B cell (primary cell): ENCODE measurements at regions not wholly inside any gene's neighbourhood (a gene's known extent, or its start where the extent isn't known, plus 50 kb on each side); places are given as distances from the start of the nearest gene placed in this dataset.

ENCODE experiments used
- ATAC-seq: fragments of 200-7000 bp; cut with Tn5 transposase; one replicate; pipeline ENCODE4 v1.10.0; 2021; ENCODE audit warnings: low read depth, mild to moderate bottlenecking, moderate number of reproducible peaks, moderate library complexity
- CTCF ChIA-PET: fragments of 350-600 bp; sonication (Branson Sonifier 250); formaldehyde crosslinking; loops from one replicate; lab custom pipeline; 2021; ENCODE audit warnings: antibody characterized with exemption, inconsistent platforms; lab: Charles Lee
- POLR2A ChIA-PET: fragments of 350-600 bp; sonication (Branson Sonifier 250); formaldehyde crosslinking; loops from one replicate; lab custom pipeline; 2021; ENCODE audit warnings: antibody characterized with exemption; lab: Charles Lee
- DNase-seq: peaks from one replicate; pipeline ENCODE4 v3.0.0; 2013
- H2AFZ ChIP-seq: 2 replicates; pipeline ENCODE4 v1.6.1; 2012; ENCODE audit warnings: mild to moderate bottlenecking, low read depth, low read length; ENCODE audit not compliant: insufficient read depth, poor library complexity, severe bottlenecking
- H3K27ac ChIP-seq, 2 donors: 1 replicate in 1 of 2; 2 replicates in 1 of 2; pipeline ENCODE4 v1.5.1; 2012 to 2013; ENCODE audit warnings: low read length in 2 of 2, mild to moderate bottlenecking in 2 of 2, moderate library complexity in 1 of 2
- H3K27me3 ChIP-seq, 4 experiments: fragments of 200-600 bp in 1 of 4; sonication (generic) in 1 of 4; replicated peaks in 1 of 4; 1 replicate in 2 of 4; 2 replicates in 2 of 4; pipeline versions ENCODE4 v1.6.1 to v1.7.0; 2013 to 2016; ENCODE audit warnings: low read length in 3 of 4, mild to moderate bottlenecking in 2 of 4, mixed read lengths in 1 of 4, moderate library complexity in 1 of 4; ENCODE audit not compliant: insufficient read depth in 4 of 4, control insufficient read depth in 3 of 4; ENCODE audit errors: control extremely low read depth in 1 of 4
- H3K36me3 ChIP-seq, 2 experiments: replicated peaks in 1 of 2; 1 replicate in 1 of 2; 2 replicates in 1 of 2; pipeline versions ENCODE4 v1.6.1 to v1.7.1; 2013; ENCODE audit warnings: low read length in 1 of 2; ENCODE audit not compliant: insufficient read depth in 2 of 2, control insufficient read depth in 1 of 2; ENCODE audit errors: control extremely low read depth in 1 of 2, extremely low read depth in 1 of 2
- H3K4me1 ChIP-seq, 2 donors: fragments of 200-600 bp in 1 of 2; sonication (generic) in 1 of 2; 1 replicate in 1 of 2; 2 replicates in 1 of 2; pipeline versions ENCODE4 v1.5.1 to v1.6.1; 2013 to 2017; ENCODE audit warnings: low read length in 2 of 2; ENCODE audit not compliant: control insufficient read depth in 2 of 2, insufficient read depth in 2 of 2
- H3K4me2 ChIP-seq: replicated peaks from 2 replicates; pipeline ENCODE3; 2012; ENCODE audit warnings: mild to moderate bottlenecking, low read depth, low read length; ENCODE audit not compliant: poor library complexity, severe bottlenecking
- H3K4me3 ChIP-seq, 5 experiments: fragments of 200-600 bp in 1 of 5; sonication (generic) in 1 of 5; 1 replicate in 3 of 5; 2 replicates in 2 of 5; pipeline versions ENCODE4 v1.5.1 to v1.7.0; 2011 to 2016; ENCODE audit warnings: low read length in 4 of 5, mild to moderate bottlenecking in 4 of 5, low read depth in 2 of 5, control low read depth in 1 of 5, moderate library complexity in 1 of 5; ENCODE audit not compliant: insufficient read depth in 1 of 5; ENCODE audit errors: control extremely low read depth in 1 of 5, extremely low read depth in 1 of 5
- H3K79me2 ChIP-seq: fragments of 200-600 bp; sonication (generic); one replicate; pipeline ENCODE4 v1.6.0; 2016; ENCODE audit warnings: low read length; ENCODE audit not compliant: control insufficient read depth, insufficient read depth
- H3K9ac ChIP-seq: fragments of 200-600 bp; sonication (generic); 2 replicates; pipeline ENCODE4 v1.6.1; 2017; ENCODE audit warnings: mild to moderate bottlenecking, low read length, moderate library complexity
- H3K9me3 ChIP-seq, 3 donors: one replicate each; pipeline versions ENCODE4 v1.6.1 to v1.7.1; 2013; ENCODE audit warnings: low read length in 2 of 3; ENCODE audit not compliant: control insufficient read depth in 2 of 3, insufficient read depth in 1 of 3; ENCODE audit errors: control extremely low read depth in 1 of 3
- H4K20me1 ChIP-seq: 2 replicates; pipeline ENCODE4 v1.6.0; 2012; ENCODE audit warnings: mild to moderate bottlenecking, low read length; ENCODE audit not compliant: insufficient read depth, control insufficient read depth, poor library complexity, severe bottlenecking
- H3K27ac Mint-ChIP-seq: one replicate; pipeline ENCODE4 v1.8.0; 2021; ENCODE audit warnings: mixed read lengths
- H3K27me3 Mint-ChIP-seq: one replicate; pipeline ENCODE4 v1.8.0; 2021; ENCODE audit warnings: mixed read lengths
- H3K4me1 Mint-ChIP-seq: one replicate; pipeline ENCODE4 v1.8.0; 2021; ENCODE audit warnings: mixed read lengths
- H3K4me3 Mint-ChIP-seq: one replicate; pipeline ENCODE4 v1.8.0; 2021; ENCODE audit warnings: mixed read lengths
- H3K9me3 Mint-ChIP-seq: one replicate; pipeline ENCODE4 v1.8.0; 2022; ENCODE audit warnings: mixed read lengths; ENCODE audit not compliant: insufficient read depth
- CTCF ChIP-seq: fragments of 200-600 bp; IDR thresholded peaks from one replicate; pipeline ENCODE4 v1.8.0; 2022; ENCODE audit warnings: antibody characterized with exemption, mild to moderate bottlenecking
- EZH2 ChIP-seq: IDR thresholded peaks from 2 replicates; pipeline ENCODE4 v1.6.1; 2012; ENCODE audit warnings: borderline replicate concordance, low read depth, mild to moderate bottlenecking, moderate library complexity, low read length; ENCODE audit not compliant: insufficient read depth, poor library complexity, severe bottlenecking
- WGBS: methylation state at CpG from one replicate; pipeline ENCODE4 v1.1.5; 2013; ENCODE audit warnings: missing lambda C conversion rate; ENCODE audit not compliant: insufficient coverage; 5-methylcytosine and 5-hydroxymethylcytosine counted together
- intact Hi-C: fragments of 100-400 bp; cut with micrococcal nuclease; formaldehyde crosslinking; loops from one replicate; pipeline ENCODE4 v1.10.0; 2022

GRCh38 chr13:74575729-74576125 is 441.5 kb upstream of the KLF12 start:
- DNase-seq (peak; percentile 19), ATAC-seq (no peak)
- H3K9me3 ChIP-seq, result peaks cover 0 to 3% (median 0%) of the 10 kb centered on the region in 3 donors
- H3K9ac ChIP-seq, result peak overlapping the region; percentile 28
- TF ChIP-seq CTCF (no peak), EZH2 (no peak)
- H3K4me1 Mint-ChIP-seq, result peaks cover 13% of the 10 kb centered on the region
- no peaks in the 10 kb centered on the region for H4K20me1 ChIP-seq
- H3K4me2 ChIP-seq, result peak overlapping the region; percentile 65
- H3K27ac Mint-ChIP-seq, result no peak overlapping the region
- H3K79me2 ChIP-seq, result no peaks in the 10 kb centered on the region
- POLR2A ChIA-PET, result no interaction called here
- peaks cover 6 to 11% of the 10 kb centered on the region in 2 donors for H3K4me1 ChIP-seq
- WGBS, result 5% methylated on average over 29 of the region's 29 CpGs
- H3K27me3 ChIP-seq, result peaks cover 0 to 28% (median 25%) of the 10 kb centered on the region in 4 experiments
- H3K9me3 Mint-ChIP-seq, result no peaks in the 10 kb centered on the region
- peak overlapping the region; percentile 47 for H2AFZ ChIP-seq
- H3K36me3 ChIP-seq, result no peaks in the 10 kb centered on the region
- intact Hi-C loops, result no loop called here
- H3K27ac ChIP-seq, result no peak overlapping the region
- H3K4me3 ChIP-seq, result peak overlapping the region in 3 of 5 experiments; percentile 5 to 28 (median 11)
- CTCF ChIA-PET, result no interaction called here
- H3K4me3 Mint-ChIP-seq, result peak overlapping the region; percentile 58
- H3K27me3 Mint-ChIP-seq, result peaks cover 57% of the 10 kb centered on the region

GRCh38 chr13:74574964-74575728 is 440.9 kb upstream of the KLF12 start:
- H3K4me1 ChIP-seq, result peaks cover 6 to 11% of the 10 kb centered on the region in 2 donors
- H4K20me1 ChIP-seq, result no peaks in the 10 kb centered on the region
- H3K9ac ChIP-seq, result peak overlapping the region; percentile 28
- intact Hi-C loops, result no loop called here
- H3K4me3 Mint-ChIP-seq, result peak overlapping the region; percentile 58
- H3K4me1 Mint-ChIP-seq, result peaks cover 13% of the 10 kb centered on the region
- 10% methylated on average over 2 of the region's 10 CpGs for WGBS
- no peak overlapping the region for H3K27ac ChIP-seq
- H3K27me3 ChIP-seq, result peaks cover 0 to 28% (median 25%) of the 10 kb centered on the region in 4 experiments
- POLR2A ChIA-PET, result no interaction called here
- no peaks in the 10 kb centered on the region for H3K36me3 ChIP-seq
- CTCF ChIA-PET, result no interaction called here
- peaks cover 0 to 3% (median 0%) of the 10 kb centered on the region in 3 donors for H3K9me3 ChIP-seq
- no peak for DNase-seq
- TF ChIP-seq EZH2 (no peak), CTCF (no peak)
- no peaks in the 10 kb centered on the region for H3K9me3 Mint-ChIP-seq
- H3K27me3 Mint-ChIP-seq, result peaks cover 58% of the 10 kb centered on the region
- no peak overlapping the region for H3K27ac Mint-ChIP-seq
- no peak for ATAC-seq
- peak overlapping the region in 3 of 5 experiments; percentile 5 to 28 (median 11) for H3K4me3 ChIP-seq
- peak overlapping the region; percentile 47 for H2AFZ ChIP-seq
- no peaks in the 10 kb centered on the region for H3K79me2 ChIP-seq
- H3K4me2 ChIP-seq, result peak overlapping the region; percentile 65
